OCI-LY3 (cell line): ENCODE measurements at regions not wholly inside any gene's neighbourhood (a gene's known extent, or its start where the extent isn't known, plus 50 kb on each side); places are given as distances from the start of the nearest gene placed in this dataset.

ENCODE experiments used
- CTCF ChIP-seq: fragments of 200-600, 300-600 bp; sonication (generic); IDR thresholded peaks from 2 replicates; pipeline ENCODE4 v1.5.1; 2014; ENCODE audit warnings: antibody characterized with exemption, low read length, low read depth
- EZH2phosphoT487 ChIP-seq: fragments of 200-600 bp; shearing (Covaris generic); IDR thresholded peaks from 2 replicates; pipeline ENCODE4 v1.6.1; 2018; ENCODE audit warnings: antibody characterized with exemption, mixed run types, low read depth

- no peak for TF ChIP-seq EZH2phosphoT487
- TF ChIP-seq CTCF = no peak
Measured at GRCh38 chr4:66840178-66840577, 705.1 kb downstream of the CENPC start.
